Uterus (tissue), 2 donors: ENCODE measurements at regions not wholly inside any gene's neighbourhood (a gene's known extent, or its start where the extent isn't known, plus 50 kb on each side); places are given as distances from the start of the nearest gene placed in this dataset.

Experiments
- POLR2A ChIP-seq, 2 donors: fragments of 450-650 bp; IDR thresholded peaks; one replicate each; pipeline ENCODE4 v1.6.1; 2016; ENCODE audit warnings: antibody characterized with exemption in 2 of 2, mild to moderate bottlenecking in 1 of 2, moderate library complexity in 1 of 2
- TF ChIP-seq, protein P1 (sequence below), 4 experiments: fragments of 200-600 bp in 2 of 4; fragments of 450-650 bp in 2 of 4; sonication (generic) in 2 of 4; IDR thresholded peaks; one replicate each; pipeline ENCODE4 v1.5.1; 2016 to 2019; ENCODE audit warnings: antibody characterized with exemption in 4 of 4, mild to moderate bottlenecking in 2 of 4, moderate library complexity in 1 of 4

- TF ChIP-seq POLR2A (IDR thresholded peaks at IDR 0.05), result no peak
- TF ChIP-seq, protein P1, sequence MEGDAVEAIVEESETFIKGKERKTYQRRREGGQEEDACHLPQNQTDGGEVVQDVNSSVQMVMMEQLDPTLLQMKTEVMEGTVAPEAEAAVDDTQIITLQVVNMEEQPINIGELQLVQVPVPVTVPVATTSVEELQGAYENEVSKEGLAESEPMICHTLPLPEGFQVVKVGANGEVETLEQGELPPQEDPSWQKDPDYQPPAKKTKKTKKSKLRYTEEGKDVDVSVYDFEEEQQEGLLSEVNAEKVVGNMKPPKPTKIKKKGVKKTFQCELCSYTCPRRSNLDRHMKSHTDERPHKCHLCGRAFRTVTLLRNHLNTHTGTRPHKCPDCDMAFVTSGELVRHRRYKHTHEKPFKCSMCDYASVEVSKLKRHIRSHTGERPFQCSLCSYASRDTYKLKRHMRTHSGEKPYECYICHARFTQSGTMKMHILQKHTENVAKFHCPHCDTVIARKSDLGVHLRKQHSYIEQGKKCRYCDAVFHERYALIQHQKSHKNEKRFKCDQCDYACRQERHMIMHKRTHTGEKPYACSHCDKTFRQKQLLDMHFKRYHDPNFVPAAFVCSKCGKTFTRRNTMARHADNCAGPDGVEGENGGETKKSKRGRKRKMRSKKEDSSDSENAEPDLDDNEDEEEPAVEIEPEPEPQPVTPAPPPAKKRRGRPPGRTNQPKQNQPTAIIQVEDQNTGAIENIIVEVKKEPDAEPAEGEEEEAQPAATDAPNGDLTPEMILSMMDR (IDR thresholded peaks at IDR 0.05), result no peak
Observed at GRCh38 chr2:23007631-23008235, 377.2 kb upstream of the KLHL29 start.
